Islet precursor cell (in vitro differentiated cells): ENCODE measurements at regions not wholly inside any gene's neighbourhood (a gene's known extent, or its start where the extent isn't known, plus 50 kb on each side); places are given as distances from the start of the nearest gene placed in this dataset.

Experiments used
- DNase-seq: peaks from one replicate; pipeline ENCODE4 v3.0.0-alpha.2; 2018

- DNase-seq: peak; percentile 77
Observed at GRCh38 chr6:10465629-10466499, 51.0 kb upstream of the TFAP2A start.
